Midbrain (tissue), 1 donor: ENCODE measurements at regions not wholly inside any gene's neighbourhood (a gene's known extent, or its start where the extent isn't known, plus 50 kb on each side); places are given as distances from the start of the nearest gene placed in this dataset.
"Not testable (repeated sequence)": the region's sequence is repeated elsewhere in the genome, so short reads cannot be mapped to it uniquely, and the experiment has no call there.

Experiments used
- DNase-seq: peaks from one replicate; lab custom pipeline; 2025; lab: John Stamatoyannopoulos, UW

DNA sequence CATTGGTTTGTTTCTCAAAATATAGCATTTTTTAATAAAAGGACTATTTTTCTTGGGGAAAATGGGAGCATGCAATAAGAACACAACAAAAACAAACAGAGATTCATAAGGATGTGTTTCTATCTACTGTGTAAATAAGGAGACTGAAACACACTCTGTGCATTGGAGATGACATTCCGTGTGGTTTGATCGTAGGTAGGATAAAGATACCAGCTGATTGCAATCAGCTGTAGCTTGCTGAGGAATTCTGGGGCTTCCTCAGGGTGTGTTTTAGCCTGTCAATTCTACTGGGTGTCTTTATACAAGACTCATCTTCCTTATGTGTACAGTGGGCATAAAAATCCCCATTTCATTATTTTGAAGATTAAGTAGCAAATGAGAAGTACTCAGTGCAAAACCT lies 591.6 kb downstream of the DSC3 start:
- DNase-seq: no peak

DNA sequence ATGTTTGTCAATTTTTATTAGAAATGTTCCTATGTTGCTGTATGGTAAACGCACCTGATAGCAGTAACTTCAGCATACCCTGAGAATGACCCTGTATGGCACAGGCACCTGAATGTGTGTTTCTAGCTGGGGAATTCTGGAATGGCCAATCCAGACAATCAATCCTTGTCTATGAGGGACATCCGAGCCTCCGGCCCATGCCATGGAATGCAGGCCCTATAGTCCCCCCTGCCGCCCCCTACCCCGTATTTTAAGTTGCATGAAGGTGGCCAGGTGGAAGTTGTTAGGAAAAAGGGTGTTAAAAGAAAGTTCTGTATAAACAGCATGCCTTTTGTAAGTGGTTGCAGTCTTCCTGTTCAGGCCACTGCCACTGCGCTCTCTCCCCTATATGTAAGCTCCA lies 595.9 kb downstream of the DSC3 start:
- no peak for DNase-seq

DNA sequence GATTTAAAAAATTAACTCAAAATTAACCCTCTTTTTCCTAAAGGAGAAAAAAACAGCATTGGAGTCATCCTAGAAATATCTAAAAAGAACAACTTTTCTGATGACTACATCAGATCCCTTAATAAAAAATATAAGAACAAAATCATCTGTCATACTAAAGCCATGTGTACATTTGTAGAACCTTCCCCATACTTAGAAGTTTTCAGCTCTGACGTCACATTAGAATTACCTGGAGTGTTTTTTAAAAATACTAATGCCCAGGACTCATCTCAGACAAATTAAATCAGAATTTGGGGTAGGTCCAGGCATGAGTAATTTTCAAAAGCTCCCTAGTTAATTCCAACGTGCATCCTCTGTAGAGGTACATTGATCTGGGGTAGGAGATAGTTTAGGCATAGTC lies 598.0 kb downstream of the DSC3 start:
- DNase-seq: no peak

DNA sequence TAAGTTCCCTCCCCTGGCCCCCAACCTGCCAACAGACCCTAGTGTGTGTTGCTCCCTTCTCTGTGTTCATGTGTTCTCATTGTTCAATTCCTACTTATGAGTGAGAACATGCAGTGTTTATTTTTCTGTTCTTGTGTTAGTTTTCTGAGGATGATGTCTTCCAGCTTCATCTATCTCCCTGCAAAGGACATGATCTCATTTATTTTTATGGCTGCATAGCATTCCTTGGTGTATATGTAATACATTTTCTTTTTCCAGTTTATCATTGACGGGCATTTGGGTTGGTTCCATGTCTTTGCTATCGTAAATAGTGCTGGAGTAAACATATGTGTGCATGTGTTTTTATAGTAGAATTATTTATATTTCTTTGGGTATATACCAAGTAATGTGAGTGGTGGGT lies 602.2 kb downstream of the DSC3 start:
- no peak for DNase-seq

DNA sequence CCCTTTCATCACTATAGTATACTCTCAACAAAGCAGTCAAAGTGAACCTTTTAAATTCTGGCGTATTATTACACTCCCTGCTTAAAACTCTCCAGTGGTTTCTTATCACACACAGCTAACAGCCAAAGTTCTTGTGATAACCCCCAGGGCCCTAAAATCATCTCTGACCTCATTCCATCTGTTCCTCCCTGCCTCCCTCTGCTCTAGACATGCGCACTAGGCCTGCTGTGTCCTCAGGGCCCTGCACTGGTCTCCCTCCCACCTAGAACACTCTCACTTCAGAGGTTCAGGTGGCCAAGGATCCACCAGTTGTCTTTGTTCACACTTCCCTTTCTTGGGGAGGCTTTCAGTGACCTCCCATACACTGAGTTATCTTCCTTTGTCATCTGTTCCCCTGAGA lies 603.4 kb downstream of the DSC3 start:
- DNase-seq: no peak

DNA sequence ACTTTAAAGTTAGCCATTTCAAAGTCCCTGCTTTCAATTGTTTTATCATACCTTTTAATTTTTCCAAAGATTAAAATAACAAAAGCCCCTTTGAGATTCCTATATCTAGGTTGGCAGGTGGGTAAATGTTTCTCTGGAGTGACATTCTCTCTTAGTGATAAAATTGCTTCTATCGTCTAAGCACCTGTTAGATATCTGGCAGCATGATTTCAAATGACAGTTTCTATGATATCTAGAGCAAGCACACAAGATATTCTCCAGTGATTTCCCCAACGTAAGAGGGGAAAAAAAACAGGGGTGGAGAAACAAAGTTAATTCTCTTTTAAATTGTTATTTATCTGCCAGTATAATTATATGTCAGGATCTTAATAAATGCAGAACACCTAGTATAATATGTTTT lies 610.2 kb downstream of the DSC3 start:
- DNase-seq: no peak

DNA sequence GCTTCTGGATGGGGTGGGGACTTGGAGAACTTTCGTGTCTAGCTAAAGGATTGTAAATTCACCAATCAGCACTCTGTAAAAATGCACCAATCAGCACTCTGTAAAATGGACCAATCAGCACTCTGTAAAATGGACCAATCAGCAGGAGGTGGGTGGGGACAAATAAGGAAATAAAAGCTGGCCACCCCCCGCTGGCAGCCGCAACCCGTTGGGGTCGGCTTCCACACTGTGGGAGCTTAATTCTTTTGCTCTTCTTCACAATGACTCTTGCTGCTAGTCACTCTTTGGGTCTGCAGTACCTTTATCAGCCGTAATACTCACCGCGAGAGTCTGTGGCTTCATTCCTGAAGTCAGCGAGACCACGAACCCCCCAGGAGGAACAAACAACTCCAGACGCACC lies 623.1 kb downstream of the DSC3 start:
- DNase-seq: not testable (repeated sequence)

DNA sequence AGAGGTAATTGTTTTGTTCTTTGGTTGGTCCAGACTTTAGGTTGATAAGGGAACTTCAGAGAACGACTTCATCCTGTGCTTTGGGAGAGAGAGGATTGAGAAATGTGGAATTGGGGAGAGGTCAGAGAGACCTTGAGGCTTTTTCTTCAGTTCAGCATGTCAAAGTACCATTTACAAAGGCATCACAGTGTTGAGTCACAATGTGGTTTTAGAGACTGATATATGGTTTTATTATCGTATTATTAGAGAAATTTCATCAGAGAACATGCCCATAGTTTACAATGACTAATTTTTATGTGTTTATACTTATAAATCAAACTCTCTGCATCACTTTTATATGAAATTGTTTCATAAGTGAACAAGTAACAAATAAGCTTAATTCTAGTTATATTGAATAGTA lies 626.6 kb downstream of the DSC3 start:
- DNase-seq: no peak

DNA sequence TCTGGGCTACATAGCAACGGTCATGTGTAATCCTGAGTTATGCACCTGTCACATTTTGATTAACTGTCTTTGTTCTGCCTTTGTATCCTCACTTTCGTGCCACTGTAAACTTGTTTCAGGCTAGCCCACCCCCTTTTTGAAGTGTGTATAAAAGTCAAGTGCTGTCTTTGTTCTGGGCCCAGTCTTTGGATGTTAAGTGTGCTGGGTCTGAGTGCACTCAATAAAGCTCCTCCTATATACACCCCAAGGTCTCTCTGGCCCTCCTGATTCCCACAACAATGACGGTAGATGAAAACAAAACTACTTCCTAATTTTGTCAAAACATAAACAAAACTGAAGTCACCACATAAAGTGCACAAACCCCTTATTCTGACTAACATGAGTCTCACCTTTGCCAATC lies 633.4 kb downstream of the DSC3 start:
- DNase-seq: no peak

DNA sequence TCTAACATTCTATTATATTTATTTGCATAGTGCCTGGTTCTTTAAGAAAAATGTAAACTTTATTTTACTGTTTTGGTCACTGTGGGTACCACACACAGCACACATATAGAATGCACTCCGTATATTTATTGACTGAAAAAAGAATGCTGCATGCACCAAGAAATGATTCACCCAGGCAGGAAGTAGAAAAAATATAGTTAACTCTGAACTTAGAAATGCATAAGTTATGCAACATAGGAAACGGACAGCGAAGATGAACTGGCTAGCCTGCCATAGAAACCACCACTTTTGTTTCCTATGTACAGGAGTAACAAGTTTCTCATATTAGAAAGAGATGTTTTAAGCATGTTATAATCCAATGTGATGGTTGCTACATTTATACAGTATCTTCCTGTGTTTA lies 635.8 kb downstream of the DSC3 start:
- no peak for DNase-seq

DNA sequence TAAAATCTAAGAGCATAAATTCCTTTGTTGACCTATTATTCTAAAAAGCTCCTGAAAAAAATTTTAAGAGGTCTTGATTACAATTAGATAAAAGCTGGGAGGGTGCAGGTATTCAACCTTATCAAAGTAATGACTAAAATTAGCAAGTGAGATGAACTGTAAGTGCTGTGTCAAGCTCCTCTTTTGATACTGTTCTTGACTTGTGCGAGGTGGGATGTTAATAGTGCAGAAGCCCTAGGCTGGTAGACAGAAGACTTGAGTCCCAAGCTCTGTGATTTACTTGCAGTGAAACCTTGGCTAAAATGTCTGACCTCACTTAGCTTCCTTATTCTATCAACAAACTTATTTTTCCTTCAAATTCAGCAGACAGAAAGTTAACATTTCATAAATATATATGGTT lies 637.5 kb downstream of the DSC3 start:
- DNase-seq: no peak

DNA sequence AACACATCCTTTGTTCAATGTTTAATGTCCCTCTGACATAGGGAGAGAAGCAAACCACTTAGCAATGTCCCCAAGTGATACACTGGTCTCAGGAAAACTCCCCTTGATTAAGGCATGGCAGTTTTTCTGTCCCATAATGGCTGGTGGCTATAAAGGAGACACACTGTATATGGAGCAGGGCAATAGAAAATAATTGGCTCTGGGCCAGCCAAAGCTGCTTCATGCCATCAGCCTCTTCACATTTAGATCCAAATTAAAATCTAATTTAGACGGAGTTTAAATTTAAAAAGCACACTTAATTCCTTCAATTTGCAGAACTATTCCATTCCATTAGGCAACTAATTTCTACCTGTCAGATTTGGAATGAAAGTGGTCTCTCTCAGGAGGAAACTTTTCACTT lies 638.1 kb downstream of the DSC3 start:
- no peak for DNase-seq

DNA sequence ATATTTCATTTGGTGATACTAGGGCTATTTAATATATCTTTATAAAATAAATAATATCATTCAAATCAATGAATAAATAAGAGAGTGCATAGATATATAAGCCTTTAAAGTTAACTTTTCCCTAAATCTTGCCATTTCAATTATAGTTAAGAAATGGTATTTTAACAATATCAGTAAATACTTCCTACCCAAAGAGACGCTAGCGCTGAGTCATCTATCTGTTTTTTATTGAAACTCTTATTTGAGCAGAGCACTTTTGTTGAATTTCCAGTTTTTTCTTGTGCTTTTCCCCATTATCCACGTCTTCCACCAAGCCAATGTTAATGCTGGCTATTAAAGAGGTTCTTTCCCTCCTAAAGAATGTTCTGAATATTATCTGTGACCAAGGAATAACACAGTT lies 639.3 kb downstream of the DSC3 start:
- no peak for DNase-seq

DNA sequence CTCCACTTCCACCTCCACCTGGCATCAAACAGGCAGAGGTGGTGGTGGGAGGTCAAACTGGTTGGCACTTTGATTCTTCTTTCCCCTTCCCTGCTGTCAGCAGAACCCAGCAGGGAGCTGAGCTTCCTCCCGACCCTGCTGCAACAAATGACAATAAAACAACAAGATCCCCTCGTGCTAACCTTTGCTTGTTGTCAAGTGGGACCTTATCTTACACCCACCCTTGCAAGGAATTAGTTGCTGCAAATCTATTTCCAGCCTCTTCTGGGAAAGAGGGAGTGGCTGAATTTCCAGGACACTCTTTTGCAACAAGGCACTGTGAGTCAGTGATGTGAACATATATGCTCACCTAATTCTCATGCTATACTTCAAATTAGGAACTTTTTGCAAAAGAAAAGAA lies 655.1 kb downstream of the DSC3 start:
- no peak for DNase-seq

DNA sequence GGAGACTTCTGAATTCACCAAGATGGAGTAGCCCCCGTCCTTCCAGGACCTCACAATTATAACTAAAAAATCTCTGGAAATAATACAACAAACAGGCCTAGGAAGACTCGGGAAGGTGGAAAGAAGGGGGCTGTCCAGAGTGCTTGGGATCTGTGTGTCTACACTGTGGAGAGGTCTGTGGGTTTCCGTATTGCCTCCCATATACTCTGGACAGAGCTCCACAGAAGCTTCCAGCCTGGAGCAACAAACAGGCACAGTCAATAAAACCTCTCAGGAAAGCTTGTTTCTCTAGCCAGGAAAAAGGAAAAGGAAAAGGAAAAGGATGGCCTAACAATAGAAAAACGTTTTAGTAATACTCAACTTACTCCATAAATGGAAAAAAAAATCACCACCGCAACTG lies 655.9 kb downstream of the DSC3 start:
- no peak for DNase-seq

DNA sequence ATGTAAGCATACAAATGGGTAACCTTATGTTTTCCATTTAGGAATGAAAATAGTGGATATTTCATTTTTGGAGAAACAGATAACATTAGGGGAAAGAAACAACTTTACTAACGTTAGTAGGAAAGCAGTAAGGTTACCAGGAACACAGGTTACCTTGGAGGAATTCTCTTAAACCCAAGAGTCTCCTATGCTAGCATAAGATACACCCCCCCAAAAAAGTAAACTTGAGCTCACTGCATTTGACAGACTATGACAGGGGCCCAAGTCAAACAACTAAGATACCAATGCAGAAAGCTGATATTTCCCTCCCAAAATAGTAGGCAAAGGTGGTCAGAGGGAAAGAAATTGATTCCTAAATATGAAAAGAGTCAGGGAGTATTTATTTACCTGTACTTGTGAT lies 656.9 kb downstream of the DSC3 start:
- DNase-seq: no peak

DNA sequence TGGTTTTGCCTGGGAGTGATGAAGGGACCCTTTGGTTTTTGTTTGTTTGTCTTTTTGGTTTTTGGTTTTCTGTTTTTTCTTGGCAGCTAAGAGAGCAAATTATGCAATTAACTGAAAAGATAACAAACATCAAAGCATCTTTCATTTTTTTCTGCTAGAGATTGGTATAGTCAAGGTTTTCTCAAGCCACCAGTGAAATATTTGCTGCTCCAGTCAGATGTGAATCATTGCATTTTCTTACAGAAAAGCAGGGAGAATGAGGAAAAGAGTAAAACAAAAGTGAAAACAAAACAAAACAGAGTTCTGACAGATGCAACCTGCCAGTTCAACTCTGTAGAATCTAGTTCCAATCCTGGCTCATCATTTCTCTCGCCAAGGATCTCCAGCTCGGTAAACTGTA lies 660.7 kb downstream of the DSC3 start:
- DNase-seq: no peak

DNA sequence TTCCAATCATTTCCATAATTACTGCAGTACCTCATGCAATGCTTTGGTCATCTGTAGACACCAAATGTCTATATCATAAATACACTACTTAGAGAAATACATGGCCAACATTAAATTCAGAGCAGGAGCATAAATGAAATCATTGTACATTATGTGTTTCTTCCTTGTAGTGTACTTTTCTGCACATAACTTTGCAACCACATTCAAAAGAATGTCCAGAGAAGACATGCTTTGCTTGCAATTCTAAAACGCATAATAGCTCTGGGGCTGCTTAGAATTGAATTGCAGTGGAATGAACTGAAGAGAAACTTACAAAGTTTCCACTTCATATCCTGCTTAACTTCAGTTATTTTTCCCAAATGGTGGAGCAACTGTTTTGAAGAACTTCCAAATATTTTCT lies 664.4 kb downstream of the DSC3 start:
- DNase-seq: no peak

DNA sequence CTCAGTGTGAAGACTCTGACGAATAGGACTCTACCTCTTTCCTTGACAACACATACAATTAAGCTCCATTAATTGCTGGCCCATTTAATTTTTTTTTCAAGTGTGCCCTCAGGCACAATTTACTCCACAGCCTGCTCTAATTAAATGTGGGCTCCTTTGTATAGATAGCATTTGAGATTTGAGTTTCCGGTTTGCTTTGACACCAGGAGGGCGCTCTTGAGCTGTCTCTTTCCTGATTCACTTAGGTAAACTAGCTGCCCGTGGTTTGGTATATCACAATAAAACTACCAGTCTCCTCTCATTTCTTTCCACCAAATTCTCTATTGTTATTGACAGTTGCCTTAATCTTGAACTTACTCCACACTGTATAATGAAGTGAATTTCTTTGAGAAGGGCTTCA lies 666.0 kb downstream of the DSC3 start:
- DNase-seq: no peak

DNA sequence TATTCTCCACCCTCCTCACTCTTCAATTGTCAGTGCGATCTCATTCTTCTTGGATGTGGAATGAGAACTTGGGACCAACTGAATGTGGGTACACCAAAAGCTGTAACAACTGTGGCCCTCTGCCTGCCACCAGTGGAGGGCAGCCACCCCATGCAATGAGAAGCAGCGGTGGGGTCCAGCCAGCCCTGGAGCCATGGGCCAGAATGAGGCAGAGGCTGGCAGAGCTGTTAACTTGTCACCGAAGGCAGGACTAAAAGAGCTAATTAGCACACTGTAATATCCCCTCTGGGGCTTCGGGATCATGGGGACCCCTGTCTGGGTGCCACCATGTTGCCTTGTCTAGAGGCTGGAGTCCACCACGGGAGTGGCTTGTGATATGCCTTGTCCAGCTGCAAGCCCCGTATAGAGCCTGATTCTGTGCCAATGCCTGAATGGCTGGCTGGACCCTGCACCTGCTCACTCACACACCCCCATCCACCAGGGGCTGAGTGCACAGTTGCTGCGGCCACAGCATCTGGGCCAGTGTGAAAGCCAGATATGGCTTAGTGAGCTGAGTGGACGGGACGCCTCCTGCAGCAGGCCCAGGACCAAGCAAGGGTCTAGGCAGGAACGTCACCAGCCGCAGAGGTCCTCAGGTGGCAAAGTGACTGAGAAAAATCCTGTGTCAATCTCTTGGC lies 680.5 kb downstream of the DSC3 start:
- DNase-seq: no peak

DNA sequence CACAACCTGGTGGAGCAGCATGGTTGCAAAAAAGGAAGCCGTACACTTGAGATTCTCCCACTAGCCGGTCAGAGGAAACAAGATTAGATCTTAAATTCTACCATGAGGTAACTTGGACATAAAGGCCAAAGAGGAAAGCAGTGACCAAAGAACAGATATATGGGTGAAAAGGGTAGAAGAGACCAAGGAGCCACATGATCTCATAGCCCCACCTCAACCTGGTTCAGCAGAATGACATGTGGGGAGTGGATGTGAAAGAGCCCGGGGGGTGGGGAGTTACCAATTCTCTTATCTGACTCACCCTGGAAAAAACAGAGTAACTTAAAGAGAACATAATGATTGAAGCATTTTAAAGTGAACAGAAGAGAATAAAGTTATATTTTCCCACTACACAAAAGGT lies 683.0 kb downstream of the DSC3 start:
- DNase-seq: no peak

DNA sequence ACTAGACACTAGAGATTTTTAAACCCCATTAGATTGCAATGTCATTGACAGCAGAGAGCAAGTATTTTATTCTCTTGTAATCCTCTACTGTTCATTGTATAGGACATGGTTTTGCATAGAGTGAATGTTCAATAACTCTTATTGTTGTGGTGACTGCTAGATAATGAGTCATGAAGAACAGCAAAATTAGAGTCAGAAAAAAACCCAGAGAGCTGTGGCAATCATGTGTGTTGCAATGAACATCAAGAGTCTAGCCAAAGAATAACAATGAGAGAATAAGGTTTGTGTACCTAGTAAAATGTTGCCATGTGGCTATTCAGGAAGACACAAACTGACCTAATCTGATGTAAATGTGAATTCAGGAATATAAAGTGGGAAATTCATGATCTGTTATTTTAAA lies 684.0 kb downstream of the DSC3 start:
- peak; percentile 31 for DNase-seq

DNA sequence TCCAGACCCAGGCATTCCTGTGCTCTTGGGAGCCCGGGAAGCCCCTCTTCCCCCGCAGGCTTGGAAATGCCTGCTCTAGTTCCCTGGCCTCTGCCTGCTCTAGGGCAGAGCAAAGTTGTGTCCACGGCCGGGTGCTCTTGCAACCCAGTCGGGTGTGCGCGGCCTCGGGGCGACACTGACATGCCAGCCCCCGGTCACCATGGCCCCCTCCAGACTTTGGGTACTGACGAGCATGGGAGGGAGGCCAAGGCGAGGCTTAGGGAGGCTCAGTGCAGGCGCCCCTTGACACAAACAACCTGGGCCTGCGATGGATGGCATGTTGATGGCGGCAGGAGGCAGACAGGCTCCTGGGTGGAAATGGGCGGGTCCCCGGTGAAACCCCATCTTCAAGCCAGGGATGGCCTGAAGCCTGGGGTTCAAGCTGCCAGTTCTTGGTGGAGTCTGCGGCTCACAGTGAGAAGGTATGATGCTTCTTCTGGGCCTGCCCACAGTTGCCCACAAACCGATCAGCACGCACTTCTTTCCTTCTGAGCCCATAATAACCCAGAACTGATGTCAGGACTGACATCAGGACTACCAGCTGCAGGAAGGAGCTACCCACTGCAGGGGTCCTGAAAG lies 689.9 kb downstream of the DSC3 start:
- DNase-seq: no peak

DNA sequence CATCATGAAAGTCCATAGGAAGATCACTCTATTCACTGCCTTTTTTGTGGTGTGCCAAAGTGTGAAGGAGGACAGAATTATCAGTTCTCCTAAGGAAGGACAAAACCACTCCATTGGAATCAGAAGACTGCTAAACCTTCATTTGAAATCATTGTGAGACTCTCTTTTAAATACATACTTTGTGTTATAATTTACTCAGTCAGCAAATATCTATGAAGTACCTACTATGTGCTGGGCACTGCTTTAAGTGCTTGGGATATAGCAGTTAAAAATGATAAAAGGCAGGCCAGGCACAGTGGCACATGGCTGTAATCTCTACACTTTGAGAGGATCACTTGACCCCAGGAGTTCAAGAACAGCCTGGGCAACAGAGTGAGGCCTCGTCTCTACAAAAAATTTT lies 692.3 kb downstream of the DSC3 start:
- no peak for DNase-seq
